ENCODE measurements at regions not wholly inside any gene's neighbourhood (a gene's known extent, or its start where the extent isn't known, plus 50 kb on each side); places are given as distances from the start of the nearest gene placed in this dataset.

DNA sequence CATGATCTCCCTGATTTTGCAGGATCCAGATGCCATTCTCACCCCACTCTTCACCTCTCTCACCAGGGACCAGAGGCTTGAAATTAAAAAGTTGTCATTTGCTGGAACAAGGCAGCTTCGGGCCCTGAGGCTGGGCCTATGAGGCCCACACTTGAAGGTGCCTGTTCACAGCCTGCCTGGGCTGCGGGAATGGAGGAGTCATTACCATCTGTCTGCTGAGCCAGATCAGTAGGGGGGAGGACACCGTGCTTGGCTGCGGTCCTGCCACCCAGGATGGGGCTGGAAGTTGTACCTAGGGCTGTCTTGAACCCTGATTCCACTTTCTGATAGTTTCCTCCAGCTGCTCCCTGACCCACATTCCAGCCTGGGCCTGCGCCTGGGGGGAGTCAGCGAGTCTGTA, 208.3 kb upstream of the N4BP1 start:
- no peak for DNase-seq

DNA sequence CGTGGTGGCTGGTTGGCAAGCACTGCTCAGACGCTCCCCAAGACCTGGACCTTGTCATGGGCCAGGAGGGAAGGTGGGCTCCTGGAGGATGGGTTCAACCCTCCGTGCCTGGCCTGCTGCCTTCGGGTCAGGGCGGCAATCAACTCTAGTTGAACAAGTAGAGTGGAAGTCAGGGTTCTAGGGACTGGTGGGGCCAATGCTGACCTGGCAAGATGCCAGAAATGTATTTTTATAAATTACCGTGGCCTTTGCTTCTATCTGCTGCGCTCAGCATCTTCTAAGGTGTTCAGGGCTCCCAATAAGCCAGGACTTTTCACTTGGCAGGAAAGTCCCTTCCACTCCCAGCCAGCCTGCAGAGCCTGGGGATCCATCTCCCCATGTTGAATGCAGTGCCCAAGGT, 207.1 kb upstream of the N4BP1 start:
- DNase-seq: no peak

DNA sequence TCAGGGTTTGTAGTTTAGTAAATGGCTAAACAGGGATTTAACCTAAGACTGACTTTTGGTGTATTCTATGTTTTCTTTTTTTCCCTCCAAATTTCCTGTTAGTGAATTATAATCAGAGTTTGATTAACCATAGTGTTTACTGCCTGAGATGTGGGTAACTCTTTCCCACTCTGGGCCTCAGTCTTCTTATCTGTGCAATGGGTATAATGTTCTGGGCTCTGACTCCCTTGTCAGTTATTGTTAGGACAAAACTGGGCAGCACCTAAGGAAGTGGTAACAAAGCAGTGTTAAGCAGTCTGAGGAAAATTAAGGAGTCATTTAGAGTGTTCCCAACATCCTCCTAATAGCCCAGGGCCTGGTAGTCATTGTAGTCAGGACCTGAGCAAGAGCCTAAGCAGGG, 206.4 kb upstream of the N4BP1 start:
- DNase-seq: no peak

DNA sequence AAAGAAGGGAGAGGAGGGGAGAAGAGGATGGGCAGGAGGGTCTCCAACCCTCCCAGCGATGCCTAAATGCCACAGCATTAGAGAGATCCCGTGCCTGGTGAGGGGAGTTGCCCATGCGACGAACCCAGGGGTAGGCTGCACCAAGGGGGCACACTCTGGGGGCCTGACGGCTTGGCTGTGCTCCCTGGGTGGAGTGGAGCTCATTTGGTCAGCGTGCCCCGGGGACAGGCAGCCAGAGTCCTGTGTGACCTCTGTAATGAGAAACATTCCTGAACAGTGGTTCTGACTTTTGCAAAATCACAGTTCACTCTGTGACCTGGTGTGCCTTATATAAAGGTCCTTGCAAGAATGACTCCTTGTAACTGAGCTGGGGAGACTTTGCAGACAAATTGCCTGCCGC, 205.0 kb upstream of the N4BP1 start:
- DNase-seq: no peak

DNA sequence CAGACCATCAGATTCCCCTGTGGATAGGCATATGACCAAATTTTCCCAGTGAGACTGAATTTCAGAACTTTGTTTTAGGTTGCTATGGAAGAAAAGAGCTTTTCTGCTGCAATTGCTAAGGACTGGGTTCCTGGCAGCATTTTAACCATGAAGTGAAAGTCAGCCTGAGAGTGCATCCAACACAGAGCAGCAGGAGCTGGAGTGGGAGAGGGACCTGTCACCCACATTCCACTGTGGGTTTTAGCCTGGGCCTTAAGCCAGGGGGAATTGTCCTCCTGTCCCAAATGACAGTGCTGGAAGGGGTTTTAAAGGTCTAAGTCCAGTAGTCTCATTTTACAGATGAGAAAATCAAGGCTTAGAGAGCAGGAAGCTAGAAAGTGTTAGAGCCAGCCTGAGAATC, 203.5 kb upstream of the N4BP1 start:
- DNase-seq: no peak

DNA sequence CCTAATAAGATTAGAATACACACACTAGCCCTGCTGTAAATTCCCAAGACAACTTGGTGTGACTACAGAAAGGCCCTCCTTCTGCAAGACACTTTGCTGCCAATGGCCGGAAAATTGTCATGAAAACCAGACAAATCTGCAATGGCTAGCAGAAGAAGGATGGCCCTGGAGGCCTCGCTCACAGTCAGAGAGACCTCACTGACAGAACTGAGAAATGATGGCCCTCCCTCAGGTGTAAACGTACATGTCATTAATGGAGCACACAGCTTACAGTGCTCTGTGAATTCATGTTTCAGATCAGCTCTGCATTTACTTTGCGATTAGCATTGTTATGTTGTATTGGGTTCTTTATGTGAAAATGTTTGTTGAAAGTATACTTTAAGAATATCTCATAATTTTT, 202.9 kb upstream of the N4BP1 start:
- DNase-seq: no peak

DNA sequence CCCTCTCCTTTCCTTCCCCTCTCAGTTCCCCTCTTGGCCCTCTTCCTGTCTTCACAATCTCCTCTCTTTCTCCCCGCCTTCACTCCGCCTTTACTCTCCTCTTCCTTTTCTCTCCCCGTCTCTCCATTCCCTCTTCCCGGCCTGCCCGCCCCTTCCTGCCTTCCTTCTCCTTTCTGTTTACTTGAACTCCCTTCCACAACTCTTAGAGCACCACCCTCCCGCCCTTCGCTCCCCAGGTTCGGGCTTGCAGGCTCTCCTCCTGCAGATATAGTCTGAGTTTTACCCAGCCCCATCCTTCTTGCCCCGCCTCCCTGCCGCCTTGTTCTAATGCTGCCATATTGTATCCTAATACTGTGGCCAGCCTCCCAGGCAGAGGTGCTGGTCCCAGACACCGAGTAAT, 201.5 kb upstream of the N4BP1 start:
- no peak for DNase-seq

DNA sequence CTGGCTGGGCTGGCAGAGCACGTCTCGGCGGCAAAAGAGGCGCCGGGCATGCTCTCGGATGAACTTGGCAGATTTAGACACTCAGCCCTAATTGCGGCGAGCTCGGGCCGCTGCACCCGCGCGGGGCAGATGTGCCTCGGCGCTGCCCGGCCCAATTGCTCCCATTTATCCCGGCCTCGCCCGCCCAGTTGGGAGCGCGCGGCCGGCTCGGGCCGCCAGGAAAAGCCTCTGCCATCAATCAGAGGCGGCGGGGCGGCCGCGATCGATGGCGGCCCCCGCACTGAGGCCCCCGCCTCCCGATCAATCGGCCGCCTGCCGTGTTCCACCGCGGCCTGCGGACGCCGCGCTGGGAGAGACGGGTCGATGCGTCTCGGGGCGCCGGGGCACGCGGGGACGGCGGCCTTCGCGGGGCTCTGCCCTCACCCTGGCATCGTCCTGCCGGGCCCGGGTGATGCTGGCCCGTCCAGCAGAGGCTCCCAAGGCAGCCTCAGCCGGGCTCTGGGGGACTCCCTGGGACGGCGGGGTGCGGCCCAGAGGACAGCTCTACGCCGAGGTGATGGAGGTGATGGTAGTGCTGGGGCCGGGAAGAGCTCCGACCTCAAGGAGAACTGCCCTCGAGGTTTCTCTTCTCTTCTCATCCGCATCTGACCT, 200.9 kb upstream of the N4BP1 start:
- DNase-seq: no peak

DNA sequence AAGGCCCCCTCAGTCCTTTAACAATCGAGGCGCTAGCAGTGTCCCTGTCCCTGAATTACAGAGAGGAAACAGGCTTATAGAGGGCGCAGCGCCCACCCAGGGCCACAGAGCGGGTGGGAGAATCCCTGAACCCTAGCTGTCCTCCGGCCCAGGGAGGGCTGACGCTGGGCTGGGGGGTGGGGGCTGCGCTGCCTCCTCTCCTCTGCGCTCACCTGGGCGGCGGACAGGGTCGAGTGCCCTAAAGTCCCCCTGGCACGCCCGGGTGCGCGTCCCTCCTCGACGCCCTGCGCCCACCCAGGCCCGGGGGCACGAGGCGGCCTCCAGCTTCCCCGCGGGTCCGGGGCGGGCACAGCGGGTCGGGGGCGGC, 200.4 kb upstream of the N4BP1 start:
- DNase-seq: no peak

DNA sequence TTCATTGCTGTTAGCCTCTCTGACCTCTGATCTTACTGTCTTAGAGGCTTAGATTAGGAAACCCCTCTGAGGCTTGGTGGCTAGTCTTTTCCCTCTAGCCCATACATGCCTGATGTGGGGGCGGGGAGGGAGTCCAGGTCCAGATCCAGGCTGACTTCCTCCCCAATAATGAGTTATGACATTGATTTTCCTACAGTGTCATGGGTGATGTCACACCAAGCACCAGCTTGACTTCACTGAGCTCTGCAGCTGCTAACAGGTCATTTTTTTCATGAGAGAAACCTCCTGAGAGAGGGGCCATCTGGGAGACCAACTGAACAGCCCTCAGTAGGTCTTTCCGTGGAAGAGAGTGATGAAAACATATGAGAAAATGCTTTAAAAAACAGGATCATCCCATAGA, 180.2 kb upstream of the N4BP1 start:
- no peak for DNase-seq

DNA sequence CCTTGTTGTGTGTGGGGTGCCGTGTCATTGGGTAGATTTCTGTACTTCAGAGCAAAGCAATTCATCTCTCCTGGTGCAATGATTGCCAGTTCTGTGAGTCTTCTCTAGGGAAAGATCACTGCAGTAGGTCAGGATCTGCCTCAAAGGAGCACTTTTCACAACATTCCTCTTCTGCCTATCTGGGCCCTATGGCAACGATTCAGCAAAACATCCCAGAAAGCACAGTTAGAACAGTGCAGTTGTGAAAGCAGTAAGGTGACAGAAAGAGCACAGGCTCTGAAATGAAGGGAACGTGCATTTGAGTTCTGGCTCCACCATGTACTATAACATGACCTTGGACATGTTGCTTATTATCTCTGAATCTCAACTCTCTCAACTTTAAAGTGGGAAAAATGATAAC, 178.5 kb upstream of the N4BP1 start:
- no peak for DNase-seq

DNA sequence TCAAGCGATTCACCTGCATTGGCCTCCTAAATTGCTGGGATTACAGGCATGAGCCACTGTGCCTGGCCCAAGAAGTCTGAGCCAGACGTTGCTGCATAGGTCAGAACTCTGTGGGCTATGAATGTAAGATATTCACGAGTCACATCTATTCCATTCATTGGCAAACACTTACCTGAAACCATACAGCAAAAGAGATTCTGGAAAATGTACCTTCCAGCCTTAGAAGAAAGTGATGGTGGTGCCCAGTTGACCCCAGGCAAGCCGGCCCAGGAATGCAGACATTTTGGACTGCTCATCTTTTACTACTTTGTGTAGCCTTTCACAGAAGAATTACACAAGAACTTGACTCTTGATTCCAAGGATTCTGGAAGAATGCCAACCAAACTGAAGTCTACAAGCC, 135.6 kb upstream of the N4BP1 start:
- DNase-seq: no peak

DNA sequence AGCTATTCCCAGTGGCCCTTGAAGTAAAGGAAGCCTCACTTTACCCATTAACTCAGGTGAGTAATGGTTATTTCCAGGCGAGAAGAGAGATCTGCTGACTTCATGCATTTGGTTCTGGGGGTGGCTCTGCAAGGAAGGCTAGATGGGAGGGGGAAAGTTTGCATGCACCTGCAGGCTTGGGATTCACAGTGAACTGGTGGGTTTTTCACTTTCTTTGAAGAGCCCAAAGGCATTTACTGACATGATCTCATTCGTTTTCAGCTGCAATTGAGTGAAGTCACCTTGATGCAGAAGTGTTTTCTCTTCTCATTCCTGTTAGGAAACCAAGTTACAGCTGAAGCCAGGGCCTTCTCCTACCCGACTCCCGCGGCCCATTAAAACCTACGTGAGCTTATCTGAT, 131.0 kb upstream of the N4BP1 start:
- DNase-seq: no peak

DNA sequence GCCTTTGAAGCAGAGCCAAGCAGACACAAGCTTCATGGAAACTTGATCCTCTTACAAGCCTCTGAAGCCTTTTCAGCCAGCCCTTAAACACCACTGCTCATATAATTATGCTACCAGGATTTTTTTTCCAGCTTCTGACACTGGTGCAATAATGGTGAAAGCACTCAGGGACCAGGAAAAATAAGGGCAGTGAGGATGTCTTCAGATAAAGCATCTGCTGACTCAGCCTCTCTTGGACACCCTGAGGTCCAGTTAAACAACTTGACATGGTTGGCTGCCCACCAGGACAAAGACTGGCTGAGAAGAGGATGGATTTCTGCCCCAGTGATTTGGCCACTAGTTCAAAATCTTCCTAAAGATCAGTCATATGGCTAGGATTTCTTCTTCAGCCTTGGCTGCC, 124.2 kb upstream of the N4BP1 start:
- no peak for DNase-seq

DNA sequence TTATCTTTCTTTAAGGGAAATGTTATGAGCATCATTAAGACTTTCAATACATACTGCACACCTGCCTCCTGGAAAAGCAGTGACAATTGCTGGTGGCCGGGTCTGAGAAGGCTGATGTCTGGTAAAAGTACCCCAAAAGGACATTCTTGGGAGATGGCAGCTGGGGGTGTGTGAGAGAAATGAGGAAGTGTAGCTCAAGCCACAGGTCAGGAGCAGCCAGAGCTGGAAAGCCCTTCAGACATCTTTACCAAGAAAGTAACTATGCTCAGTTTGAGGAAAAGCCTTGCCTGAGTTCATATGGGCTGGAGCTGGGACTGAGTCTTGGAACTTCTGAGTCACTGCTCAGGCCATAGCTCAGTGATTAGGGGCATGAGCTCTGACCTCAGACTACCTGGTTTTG, 94.7 kb upstream of the N4BP1 start:
- no peak for DNase-seq

DNA sequence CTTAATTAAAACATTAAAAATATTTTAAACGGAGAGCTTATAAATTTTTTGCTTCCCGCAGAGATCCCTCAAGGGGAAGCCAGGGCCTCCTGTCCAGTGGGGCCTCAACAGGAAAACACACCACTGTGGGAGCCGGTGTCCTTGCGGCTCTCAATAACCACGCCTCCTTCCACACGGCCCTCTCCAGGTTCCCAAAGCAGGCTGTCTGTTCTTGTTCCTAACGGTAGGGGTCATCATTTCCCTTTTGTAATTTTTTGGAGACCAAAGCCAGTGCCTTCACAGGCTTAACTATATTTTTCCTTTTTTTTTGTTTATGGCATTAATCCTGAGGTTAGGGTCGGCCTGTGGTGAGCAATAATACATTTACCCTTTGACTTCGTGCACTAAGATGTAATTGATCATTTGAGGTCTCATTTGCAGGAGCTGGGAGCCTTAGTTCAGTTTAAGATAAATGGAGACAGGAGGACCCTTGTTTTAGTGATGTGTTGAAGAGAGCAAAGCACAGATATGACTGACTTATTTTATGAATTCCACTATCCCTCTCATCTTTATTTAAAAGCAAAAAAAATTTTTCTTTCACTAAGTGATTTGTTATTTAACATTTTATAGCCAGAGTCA, 77.5 kb upstream of the N4BP1 start:
- peak; percentile 35 to 76 for DNase-seq

DNA sequence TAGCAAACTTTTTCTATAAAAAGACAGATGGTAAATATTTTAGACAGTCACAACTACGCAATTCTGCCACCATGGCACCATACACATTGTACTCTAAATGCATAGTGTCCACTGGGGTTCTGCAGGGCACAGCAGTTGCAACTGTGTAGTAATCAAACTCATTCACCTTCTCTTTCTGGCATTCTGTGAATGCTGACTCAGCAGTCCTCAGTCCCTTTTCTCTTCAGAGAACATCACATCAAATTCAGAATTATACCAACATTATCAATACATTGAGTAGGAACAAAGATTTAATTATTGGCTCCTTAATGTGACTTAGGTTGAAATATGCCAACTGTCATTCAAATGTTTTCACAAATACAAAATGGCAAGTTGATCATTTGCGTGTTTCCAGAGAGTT, 74.2 kb upstream of the N4BP1 start:
- DNase-seq: no peak

DNA sequence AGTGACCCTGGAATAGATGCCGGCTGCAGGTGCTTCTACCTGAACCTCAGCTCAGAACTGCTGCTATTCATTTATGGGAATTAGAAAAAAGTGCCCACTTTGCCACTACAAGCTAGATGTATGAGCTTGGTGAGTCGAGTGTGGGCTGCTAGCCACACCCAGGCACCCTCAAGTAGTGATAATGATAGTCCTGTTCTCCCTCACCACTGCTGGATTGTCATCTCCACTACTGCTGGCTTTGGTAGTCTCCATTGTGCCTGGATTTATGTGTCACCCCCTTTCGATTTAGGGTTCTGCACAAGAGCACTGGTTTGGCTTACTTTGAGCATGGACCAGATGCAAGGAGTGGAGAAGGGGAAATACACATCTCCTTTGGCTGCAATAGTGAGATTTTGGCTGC, 73.0 kb upstream of the N4BP1 start:
- DNase-seq: no peak

DNA sequence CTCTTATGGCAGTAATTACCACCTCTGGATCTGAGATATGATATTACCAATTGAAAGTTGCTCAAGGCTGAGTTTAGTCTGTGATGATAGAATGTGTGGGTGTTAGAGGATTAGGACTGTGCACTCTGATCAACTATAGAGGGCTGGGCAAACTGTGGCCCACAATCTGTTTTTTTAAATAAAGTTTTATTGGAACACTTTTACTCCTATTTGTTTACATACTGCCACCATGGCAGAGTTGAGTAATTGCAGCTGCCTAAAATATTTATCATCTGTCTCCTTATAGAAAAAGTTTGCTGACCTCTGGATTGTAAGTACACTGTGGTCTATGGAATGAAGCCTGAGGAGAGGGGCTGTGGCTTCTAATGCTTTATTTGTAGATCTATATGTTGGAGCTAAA, 71.5 kb upstream of the N4BP1 start:
- no peak for DNase-seq

DNA sequence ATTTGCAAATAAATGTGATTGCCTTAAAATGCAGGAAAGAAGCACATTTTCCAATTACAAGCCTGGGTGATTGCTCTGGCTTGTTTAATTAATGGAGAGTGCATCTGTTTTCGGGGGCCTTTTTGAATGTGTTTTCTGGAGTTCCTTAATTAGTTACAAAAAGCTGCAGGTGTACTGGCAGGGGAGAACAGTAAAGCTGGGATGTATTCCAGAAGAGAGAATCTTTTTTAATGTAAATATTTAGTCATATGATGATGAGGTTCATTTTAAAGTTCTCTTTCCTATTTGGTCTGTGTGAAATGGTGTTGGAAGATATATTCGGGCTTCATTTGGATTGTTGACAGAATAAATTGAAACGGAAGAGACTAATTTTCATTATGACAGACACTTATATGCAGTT, 70.9 kb upstream of the N4BP1 start:
- no peak for DNase-seq

DNA sequence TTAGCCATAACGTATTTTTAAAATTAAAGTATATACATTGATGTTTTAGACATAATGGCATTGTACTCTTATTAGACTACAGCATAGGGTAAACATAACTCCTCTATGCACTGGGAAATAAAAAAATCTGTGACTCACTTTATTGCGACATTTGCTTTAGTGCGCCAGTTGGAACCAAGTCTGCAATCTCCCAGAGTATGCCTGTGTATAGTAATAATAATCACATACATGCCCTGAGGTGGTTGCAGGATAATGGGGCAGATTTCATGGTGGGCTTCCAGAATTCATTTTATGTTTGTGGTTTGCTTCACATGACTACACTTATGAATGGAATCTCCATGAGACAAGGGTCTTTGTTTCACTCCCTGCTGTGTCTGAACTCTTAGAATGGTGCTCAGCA, 66.9 kb upstream of the N4BP1 start:
- peak in 1 of 2 donors; percentile 3 for DNase-seq

DNA sequence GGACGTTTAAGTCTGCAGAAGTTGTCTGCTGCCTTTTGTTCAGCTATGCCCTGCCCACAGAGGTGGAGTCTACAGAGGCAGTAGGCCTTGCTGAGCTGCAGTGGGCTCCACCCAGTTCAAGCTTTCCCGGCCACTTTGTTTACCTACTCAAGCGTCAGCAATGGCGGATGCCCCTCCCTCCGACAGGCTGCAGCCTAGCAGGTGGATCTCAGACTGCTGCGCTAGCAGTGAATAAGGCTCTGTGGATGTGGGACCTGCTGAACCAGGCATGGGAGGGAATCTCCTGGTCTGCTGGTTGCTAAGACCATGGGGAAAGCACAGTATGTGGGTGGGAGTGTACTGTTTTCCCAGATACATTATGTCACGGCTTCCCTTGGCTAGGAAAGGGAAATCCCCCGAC, 58.2 kb upstream of the N4BP1 start:
- DNase-seq: peak in 1 of 2 donors; percentile 15

DNA sequence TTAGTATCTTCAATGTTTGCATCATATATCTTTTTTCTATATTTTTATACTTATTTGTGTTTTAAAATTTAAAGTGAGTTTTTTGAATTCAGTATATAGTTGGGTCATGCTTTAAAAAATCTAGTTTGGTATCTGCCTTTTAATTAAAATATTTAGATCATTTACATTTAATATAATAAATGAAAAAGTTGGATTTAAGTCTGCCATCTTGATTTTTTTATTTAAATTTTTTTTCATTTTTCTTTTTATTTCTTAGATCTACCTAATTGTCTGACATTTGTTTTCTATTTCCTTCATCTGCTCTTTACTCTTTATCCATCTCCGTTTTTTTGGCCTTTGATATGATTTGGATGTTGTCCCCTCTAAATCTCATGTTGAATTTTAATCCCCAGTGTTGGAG, 50.0 kb upstream of the N4BP1 start:
- no peak for DNase-seq
